ENCODE measurements at regions not wholly inside any gene's neighbourhood (a gene's known extent, or its start where the extent isn't known, plus 50 kb on each side); places are given as distances from the start of the nearest gene placed in this dataset.
"Not testable (repeated sequence)": the region's sequence is repeated elsewhere in the genome, so short reads cannot be mapped to it uniquely, and the experiment has no call there.

DNA sequence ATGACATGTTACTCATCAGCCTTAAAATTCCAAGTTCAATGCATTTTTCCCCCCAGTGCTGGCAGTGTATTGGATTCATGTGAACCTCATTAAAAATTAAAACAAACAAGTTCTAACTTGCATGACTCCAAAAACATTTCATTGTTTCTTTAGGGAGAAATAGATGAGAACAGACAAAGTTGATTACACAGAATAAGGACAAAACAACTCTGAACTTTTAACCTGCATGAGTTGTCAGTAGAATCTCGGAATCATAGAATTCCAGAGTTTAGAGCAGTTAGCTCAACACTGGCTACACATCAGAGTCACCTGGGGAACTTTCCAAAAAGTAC, 127.5 kb downstream of the TMX1 start:
- Histone ChIP-seq H3K27me3 (no peaks in the 10 kb centered on the region), H3K36me3 (no peaks in the 10 kb centered on the region), H3K9me3 (no peaks in the 10 kb centered on the region), H3K4me3 (no peak overlapping the region), H3K4me1 (no peaks in the 10 kb centered on the region), H3K27ac (no peak overlapping the region)
- peak in 1 of 4 donors; percentile 17 for ATAC-seq
- DNase-seq: no peak
- TF ChIP-seq, protein P1, sequence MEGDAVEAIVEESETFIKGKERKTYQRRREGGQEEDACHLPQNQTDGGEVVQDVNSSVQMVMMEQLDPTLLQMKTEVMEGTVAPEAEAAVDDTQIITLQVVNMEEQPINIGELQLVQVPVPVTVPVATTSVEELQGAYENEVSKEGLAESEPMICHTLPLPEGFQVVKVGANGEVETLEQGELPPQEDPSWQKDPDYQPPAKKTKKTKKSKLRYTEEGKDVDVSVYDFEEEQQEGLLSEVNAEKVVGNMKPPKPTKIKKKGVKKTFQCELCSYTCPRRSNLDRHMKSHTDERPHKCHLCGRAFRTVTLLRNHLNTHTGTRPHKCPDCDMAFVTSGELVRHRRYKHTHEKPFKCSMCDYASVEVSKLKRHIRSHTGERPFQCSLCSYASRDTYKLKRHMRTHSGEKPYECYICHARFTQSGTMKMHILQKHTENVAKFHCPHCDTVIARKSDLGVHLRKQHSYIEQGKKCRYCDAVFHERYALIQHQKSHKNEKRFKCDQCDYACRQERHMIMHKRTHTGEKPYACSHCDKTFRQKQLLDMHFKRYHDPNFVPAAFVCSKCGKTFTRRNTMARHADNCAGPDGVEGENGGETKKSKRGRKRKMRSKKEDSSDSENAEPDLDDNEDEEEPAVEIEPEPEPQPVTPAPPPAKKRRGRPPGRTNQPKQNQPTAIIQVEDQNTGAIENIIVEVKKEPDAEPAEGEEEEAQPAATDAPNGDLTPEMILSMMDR (IDR thresholded peaks at IDR 0.05): no peak
- intact Hi-C loops (cut with DNase I): no loop called here
- WGBS, 2 donors: 40 to 42% methylated on average over 1 of the region's 1 CpG
- FAIRE-seq: no peak

DNA sequence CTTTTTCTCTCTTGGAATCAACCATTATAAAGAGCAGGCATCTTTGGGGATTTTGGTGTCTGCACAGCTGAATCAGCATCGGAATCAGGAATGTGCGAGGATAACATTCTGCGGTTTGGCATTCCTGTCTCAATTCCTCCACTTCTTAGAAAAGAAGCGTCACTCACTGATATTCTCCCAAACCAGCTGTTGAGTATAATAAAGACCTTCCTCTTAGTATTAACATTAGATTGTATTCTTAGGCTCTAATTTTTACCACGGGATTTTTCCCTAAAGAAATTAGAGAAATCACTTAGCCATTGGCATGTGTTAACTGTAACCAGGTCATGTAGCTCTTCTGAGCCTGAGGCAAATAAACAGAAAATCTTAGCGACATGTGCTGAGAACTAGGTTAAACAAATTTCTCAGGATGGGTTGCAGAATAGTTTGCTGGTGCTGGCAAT, 128.7 kb downstream of the TMX1 start:
- no peaks in the 10 kb centered on the region for H3K9me3 ChIP-seq
- H3K27me3 ChIP-seq: no peaks in the 10 kb centered on the region
- intact Hi-C loops (cut with DNase I): no loop called here
- H3K4me3 ChIP-seq: no peak overlapping the region
- H3K36me3 ChIP-seq: no peaks in the 10 kb centered on the region
- DNase-seq (no peak), ATAC-seq (peak in 3 of 4 donors; percentile 21 to 30 (median 22)), FAIRE-seq (no peak)
- WGBS, 2 donors: 59 to 66% methylated on average over 6 of the region's 6 CpGs
- TF ChIP-seq, protein P1 (IDR thresholded peaks at IDR 0.05): no peak
- peak overlapping the region in 1 of 4 donors; percentile 11 for H3K27ac ChIP-seq
- no peaks in the 10 kb centered on the region for H3K4me1 ChIP-seq

DNA sequence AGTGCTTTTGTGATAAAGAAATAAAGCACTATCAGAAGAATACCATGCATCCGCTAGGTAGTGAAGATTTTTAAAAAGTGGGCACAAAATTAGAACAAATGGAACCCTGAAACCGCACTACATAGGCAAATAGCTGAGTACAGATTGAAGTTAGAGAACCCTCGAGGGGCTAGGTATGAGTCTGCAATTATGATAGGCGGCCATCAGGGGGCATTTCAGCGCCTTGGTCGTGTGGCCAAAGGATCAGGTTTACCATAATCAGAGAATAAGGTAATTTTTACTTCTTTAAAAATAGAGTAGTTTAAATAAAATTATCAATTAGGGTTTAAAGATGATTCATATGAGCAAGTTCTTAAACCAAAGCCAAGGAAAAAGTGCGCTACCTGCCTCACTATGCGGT, 129.8 kb downstream of the TMX1 start:
- ATAC-seq (peak in 3 of 4 donors; percentile 57 to 79 (median 65)), DNase-seq (peak in 1 of 6 donors; percentile 15), FAIRE-seq (no peak)
- intact Hi-C loops (cut with DNase I): loop anchor here in 1 of 3 donors (10.0 kb wide), 1 partner anchor 405 kb away; no protein-coding TSS in a partner anchor
- no peak overlapping the region for H3K4me3 ChIP-seq
- TF ChIP-seq, protein P1 (IDR thresholded peaks at IDR 0.05): peak in 2 of 4 donors; percentile 25 to 42
- H3K27me3 ChIP-seq: no peaks in the 10 kb centered on the region
- no peaks in the 10 kb centered on the region for H3K9me3 ChIP-seq
- 59 to 61% methylated on average over 8 of the region's 8 CpGs for WGBS, 2 donors
- no peak overlapping the region for H3K27ac ChIP-seq
- H3K36me3 ChIP-seq: no peaks in the 10 kb centered on the region
- no peaks in the 10 kb centered on the region for H3K4me1 ChIP-seq

DNA sequence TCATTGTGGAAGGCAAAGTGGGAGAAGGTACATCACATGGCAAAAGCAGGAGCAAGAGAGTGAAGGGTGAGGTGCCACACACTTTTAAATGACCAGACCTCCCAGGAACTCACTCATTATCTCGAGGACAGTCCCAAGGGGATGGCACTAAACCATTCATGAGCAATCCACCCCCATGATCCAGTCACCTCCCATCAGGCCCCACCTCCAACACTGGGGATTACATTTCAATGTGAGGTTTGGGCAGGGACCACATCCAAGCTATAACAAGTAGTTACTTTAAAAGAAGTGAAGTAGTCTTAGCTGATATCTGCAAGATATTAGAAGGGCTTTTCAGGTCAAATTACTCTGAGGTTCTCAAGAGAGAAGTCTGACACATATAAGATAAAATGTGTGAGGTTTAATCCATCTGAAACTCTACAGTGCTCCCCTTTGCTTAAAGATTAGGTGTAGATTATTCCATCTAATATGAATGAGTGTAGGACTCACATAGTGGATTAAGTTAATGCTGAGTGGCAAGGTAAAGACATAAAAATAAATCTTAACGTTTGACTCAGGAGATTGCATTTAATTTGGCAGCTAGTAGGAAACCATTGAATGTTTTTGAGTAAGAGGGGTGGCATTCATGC, 130.8 kb downstream of the TMX1 start:
- no peak for DNase-seq
- no peaks in the 10 kb centered on the region for H3K27me3 ChIP-seq
- no peak for ATAC-seq
- no peak for FAIRE-seq
- H3K4me1 ChIP-seq: no peaks in the 10 kb centered on the region
- TF ChIP-seq, protein P1 (IDR thresholded peaks at IDR 0.05): no peak
- 21 to 41% methylated on average over 2 of the region's 2 CpGs for WGBS, 2 donors
- intact Hi-C loops (cut with DNase I): loop anchor here in 1 of 3 donors (10.0 kb wide), 1 partner anchor 404 kb away; no protein-coding TSS in a partner anchor
- no peak overlapping the region for H3K27ac ChIP-seq
- H3K4me3 ChIP-seq: no peak overlapping the region
- H3K36me3 ChIP-seq: no peaks in the 10 kb centered on the region
- H3K9me3 ChIP-seq: no peaks in the 10 kb centered on the region

DNA sequence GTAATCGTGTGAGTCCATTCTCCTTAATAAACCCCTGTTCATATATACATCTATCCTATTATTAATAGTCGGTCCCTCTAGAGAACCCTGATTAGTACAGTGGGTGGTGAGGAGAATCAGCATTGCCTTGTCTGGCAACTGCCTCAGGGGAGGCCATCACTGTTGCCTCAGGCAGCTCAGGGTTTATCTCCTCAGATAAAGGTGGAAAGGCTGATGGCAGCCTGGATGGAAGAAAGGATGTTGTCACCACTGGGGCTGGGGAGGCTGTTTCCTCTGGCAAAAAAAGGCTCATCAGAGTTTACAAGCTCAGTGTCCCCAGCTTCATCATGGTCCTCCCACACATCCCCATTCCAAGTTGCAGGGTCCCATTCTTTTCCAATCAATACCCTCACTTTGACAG, 137.1 kb downstream of the TMX1 start:
- not testable (repeated sequence) for ATAC-seq, H3K27ac ChIP-seq, H3K4me1 ChIP-seq, DNase-seq, H3K9me3 ChIP-seq, FAIRE-seq, H3K27me3 ChIP-seq, H3K36me3 ChIP-seq, H3K4me3 ChIP-seq
- 63 to 82% methylated on average over 2 of the region's 2 CpGs for WGBS, 2 donors
- intact Hi-C loops (cut with DNase I): loop anchor here in 1 of 3 donors (10.0 kb wide), 1 partner anchor 398 kb away; no protein-coding TSS in a partner anchor
